Posterior vena cava (tissue), 2 donors: ENCODE measurements at regions not wholly inside any gene's neighbourhood (a gene's known extent, or its start where the extent isn't known, plus 50 kb on each side); places are given as distances from the start of the nearest gene placed in this dataset.
"Not testable (repeated sequence)": the region's sequence is repeated elsewhere in the genome, so short reads cannot be mapped to it uniquely, and the experiment has no call there.

Experiments used
- DNase-seq: peaks from one replicate; pipeline ENCODE4 v3.0.0-alpha.2; 2020; ENCODE audit warnings: low spot score
- intact Hi-C, 2 donors: fragments of 100-400 bp; cut with DNase I; formaldehyde crosslinking; loops; one replicate each; pipeline versions ENCODE4 v1.14.1 to v1.14.2; 2022 to 2023
- donor health status: DM: yes; HTN: yes; CAD: no.
- donor health status: DM: yes; HTN: yes; CAD: no.

DNA sequence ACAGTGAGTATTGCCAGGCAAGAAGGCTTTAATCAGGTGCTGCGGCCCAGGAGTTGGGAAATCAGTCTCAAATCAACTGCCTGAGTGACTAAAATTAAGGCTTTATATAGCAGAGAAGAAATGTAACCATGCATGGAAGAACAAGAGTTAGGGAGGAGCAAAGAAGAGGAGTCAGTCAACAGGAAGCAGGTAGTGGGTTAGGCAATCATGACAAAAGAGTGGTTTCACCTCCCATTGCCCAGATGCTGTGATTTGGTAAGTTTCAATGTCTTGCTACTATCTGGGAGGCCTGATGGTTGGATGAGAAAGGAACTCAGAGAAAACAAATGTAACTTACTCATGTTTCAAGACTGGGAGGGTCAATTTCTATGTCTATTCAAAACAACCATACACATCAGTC, 998.3 kb downstream of the GATA3 start:
- intact Hi-C loops = no loop called here

GRCh38 chr10:9056521-9056920, 1002.0 kb downstream of the GATA3 start:
- intact Hi-C loops = no loop called here
- DNase-seq = no peak

More for the DNA sequence above, 998.3 kb downstream of the GATA3 start:
- no peak for DNase-seq

DNA sequence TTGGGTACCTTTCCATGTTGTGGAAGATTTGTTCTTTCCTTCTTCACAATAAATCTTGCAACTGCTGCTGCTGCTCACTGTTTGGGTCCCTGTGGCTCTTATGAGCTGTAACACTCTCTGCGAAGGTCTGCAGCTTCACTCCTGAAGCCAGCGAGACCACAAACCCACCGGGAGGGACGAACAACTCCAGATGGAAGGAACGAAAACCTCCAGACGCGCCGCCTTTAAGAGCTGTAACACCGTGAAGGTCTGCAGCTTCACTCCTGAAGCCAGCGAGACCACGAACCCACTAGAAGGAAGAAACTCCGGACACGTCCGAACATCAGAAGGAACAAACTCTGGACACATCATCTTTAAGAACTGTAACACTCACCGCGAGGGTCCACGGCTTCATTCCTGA, 1002.8 kb downstream of the GATA3 start:
- intact Hi-C loops, DNase-seq: not testable (repeated sequence)

DNA sequence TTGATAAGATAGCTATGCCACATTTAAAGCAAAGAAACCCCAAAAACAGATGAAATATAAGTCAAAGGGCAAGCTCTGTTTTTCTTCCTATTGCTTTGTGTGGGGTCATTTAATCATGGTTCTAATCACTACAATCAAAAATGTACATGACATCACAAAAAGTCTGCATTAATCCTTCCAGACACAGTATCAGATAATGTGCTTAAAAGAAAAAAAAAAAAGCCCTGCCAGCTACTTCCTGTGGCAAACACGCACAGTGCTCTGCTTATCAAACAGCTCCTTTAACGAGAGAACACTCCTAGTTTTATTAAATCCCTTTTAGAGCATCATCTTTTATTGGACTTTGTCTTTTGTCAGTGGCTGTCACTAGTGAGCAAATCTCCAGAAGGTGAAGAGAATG, 1005.8 kb downstream of the GATA3 start:
- no peak for DNase-seq
- intact Hi-C loops = no loop called here

DNA sequence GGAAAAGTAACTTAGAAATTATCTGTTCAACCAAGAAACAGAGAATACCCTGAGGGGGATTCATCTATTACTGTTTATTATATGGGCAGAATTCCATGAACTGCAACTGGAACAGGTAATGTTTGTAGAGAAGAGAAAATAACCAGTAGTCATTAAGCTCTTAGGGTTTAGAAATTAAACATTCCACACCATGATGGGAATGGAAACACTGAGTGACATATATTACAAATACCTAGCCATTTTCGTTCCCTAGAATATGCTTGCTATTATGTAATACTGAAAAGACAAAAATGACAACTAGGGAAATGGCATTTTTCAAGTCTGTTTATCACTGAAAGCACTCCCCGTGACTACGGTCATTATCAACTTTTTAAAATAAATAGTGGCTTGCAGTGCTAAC, 1007.4 kb downstream of the GATA3 start:
- no peak for DNase-seq
- intact Hi-C loops = no loop called here

DNA sequence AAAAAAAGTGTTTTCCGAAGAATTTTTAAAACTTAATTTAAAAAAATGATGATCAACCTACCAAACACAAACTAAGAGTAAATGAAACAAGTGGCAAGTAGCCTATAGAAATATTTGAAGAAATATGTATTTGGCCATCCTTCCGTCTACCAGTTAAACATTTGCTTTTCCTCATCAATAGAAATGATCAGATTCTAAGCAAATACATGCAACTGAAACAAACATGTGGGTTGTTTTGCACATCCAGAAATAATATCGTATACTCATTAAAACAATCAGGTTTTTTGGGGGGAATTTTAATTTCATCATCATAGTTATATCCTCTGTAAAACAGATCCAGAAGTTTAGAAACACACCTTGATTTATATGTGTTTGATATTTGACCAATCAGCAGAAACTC, 1011.7 kb downstream of the GATA3 start:
- DNase-seq = no peak
- intact Hi-C loops = no loop called here

DNA sequence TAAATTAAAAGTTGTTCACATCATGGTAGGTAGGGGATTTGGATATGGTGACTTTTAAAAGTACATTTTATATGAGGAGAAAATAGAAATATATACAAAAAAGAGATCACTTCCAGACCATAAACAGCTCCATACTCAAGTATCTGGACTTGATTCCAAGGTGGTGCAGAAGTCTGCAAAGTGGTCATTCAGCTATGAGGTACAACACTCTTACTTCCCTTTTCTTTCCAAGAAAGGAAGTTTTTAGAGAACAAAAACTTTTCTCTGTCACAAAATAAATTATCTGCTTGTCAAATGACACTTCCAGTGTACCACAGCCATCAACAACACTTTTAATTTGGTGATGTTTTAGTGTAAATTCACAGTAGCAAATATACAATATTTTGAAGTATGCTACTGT, 1013.5 kb downstream of the GATA3 start:
- intact Hi-C loops = no loop called here
- DNase-seq = no peak

DNA sequence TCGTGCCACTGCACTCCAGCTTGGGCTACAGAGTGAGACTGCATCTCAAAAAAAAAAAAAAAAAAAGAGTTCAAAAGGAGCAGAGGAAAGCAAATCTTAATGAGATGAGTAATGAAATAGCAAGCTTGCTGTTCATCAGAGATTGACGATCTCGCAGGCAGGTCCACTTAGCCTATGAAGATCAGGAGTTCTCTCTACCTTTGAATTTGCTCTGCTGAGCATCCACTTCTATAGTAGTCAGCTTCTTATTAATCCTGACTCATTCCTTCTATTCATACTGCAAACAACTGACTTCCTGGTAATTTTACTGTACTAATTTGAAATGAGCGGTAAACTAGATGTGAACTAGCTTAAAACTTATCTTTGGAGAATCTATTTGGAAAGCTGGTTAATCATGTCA, 1014.6 kb downstream of the GATA3 start:
- intact Hi-C loops = no loop called here
- no peak for DNase-seq

GRCh38 chr10:9075420-9075819, 1020.9 kb downstream of the GATA3 start:
- no peak for DNase-seq
- intact Hi-C loops = no loop called here

- intact Hi-C loops = no loop called here
- no peak for DNase-seq
Observed at GRCh38 chr10:9076066-9076465, 1021.6 kb downstream of the GATA3 start.

- intact Hi-C loops = no loop called here
- no peak for DNase-seq
Observed at GRCh38 chr10:9081253-9081652, 1026.8 kb downstream of the GATA3 start.

DNA sequence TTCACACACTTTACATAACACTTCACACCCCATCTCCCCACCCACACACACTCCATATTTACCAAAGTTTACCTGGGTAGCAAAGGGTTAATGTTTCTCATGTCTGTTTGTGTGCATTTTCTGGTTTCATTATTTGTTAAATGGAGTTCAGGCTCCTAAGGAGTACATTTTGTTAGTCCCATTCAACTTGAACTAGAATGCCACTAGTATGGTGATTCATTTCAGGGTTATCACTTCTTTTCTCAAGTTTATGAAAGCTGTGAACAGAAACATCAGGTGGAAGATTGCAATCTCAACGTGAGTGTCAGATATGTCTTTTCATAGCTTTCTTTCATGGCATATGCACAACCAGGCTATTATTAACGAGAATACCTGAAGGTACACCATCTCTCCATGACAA, 1027.5 kb downstream of the GATA3 start:
- intact Hi-C loops = no loop called here
- DNase-seq = no peak

GRCh38 chr10:9091530-9092093, 1037.1 kb downstream of the GATA3 start:
- intact Hi-C loops = no loop called here
- DNase-seq = no peak

- intact Hi-C loops = no loop called here
- DNase-seq = no peak
Observed at GRCh38 chr10:9096288-9096687, 1041.8 kb downstream of the GATA3 start.

- no peak for DNase-seq
- intact Hi-C loops = no loop called here
Observed at GRCh38 chr10:9097206-9097990, 1042.9 kb downstream of the GATA3 start.

- no peak for DNase-seq
- intact Hi-C loops = no loop called here
Observed at GRCh38 chr10:9097991-9098306, 1043.5 kb downstream of the GATA3 start.

- intact Hi-C loops = no loop called here
- no peak for DNase-seq
Observed at GRCh38 chr10:9102026-9102425, 1047.5 kb downstream of the GATA3 start.

DNA sequence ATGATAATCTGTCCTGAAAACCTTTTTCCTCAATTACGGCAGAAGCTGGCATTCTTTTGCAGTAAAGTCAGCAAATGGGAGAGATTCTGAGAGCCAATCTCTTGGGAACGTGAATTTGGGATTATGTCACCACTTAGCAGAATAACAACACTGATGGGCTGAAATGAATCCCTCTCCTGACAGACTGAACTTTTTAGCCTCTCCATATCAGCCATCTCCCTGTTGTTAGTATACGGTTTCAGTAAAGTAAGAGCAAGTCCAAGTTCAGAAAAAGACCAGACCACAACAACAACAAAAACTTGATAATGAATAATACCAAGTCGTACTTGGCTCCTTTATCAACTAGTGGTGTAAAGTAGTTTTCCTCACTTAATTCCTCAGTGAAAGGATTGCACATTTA, 1048.8 kb downstream of the GATA3 start:
- intact Hi-C loops = no loop called here
- DNase-seq = no peak

DNA sequence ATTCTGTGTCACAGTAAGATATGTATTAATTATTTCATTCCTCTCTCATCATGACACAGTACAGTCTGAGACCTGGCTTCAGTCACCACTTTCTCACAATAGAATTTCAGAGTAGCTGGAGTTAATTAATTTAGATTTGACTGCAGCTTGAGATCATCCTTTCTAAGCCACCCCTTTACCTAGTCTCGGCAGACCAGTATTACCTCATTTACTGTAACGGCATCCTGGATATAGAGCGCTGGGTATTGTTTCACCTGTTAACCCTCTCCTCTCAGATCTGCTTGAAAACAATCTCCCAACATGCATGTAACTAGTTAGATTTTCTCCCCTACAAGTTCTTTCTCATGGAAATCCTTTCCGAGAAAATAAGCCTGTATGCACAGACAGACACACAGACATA, 1057.5 kb downstream of the GATA3 start:
- intact Hi-C loops = no loop called here
- no peak for DNase-seq

DNA sequence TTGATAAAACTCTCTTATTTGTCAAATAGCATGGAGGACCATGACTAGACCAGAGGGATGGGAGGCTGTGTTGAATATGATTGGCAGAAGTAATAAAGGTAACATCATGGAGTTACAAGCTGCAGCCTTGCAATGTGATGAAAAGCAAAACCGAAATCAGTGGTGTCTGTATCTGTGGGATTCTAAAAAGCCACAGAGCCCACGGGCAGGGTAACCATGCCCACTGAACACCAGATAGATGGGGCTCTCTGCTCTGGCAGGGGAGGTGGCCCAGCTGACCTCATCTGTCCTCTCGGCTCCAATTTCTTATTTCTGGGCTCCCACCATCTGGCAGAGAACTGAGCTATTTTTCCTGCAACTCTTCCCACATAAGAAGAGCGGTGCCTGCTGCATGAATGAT, 1072.2 kb downstream of the GATA3 start:
- intact Hi-C loops = no loop called here
- no peak for DNase-seq

- no peak for DNase-seq
- intact Hi-C loops = no loop called here
Observed at GRCh38 chr10:9137368-9137767, 1082.9 kb downstream of the GATA3 start.

DNA sequence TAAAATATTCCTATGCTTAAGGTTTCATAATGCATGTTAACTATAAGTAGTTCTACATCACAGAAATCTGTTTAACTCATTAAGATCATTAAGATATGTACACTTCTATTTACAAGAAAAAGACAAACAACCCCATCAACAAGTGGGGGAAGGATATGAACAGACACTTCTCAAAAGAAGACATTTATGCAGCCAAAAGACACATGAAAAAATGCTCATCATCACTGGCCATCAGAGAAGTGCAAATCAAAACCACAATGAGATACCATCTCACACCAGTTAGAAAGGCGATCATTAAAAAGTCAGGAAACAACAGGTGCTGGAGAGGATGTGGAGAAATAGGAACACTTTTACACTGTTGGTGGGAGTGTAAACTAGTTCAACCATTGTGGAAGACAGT, 1084.3 kb downstream of the GATA3 start:
- DNase-seq, intact Hi-C loops: not testable (repeated sequence)
